ENCODE measurements at regions not wholly inside any gene's neighbourhood (a gene's known extent, or its start where the extent isn't known, plus 50 kb on each side); places are given as distances from the start of the nearest gene placed in this dataset.

GRCh38 chr16:22734368-22734767 is 79.6 kb upstream of the HS3ST2 start:
- Histone ChIP-seq H3K9me3 (ENCODE audit: low read depth) (no peaks in the 10 kb centered on the region), H3K4me3 (no peak overlapping the region), H3K36me3 (no peaks in the 10 kb centered on the region), H3K27me3 (no peaks in the 10 kb centered on the region), H3K4me1 (ENCODE audit: low read depth) (no peaks in the 10 kb centered on the region), H3K27ac (no peak overlapping the region)
- TF ChIP-seq CTCF (IDR thresholded peaks at IDR 0.05; ENCODE audit: low read depth, low read length): no peak
- DNase-seq (ENCODE audit: low read depth in 1 of 2, low spot score in 1 of 2): no peak

- no peaks in the 10 kb centered on the region for H3K9me3 ChIP-seq (ENCODE audit: low read depth)
- no peaks in the 10 kb centered on the region for H3K4me1 ChIP-seq (ENCODE audit: low read depth)
- H3K4me3 ChIP-seq: no peak overlapping the region
- no peak overlapping the region for H3K27ac ChIP-seq
- TF ChIP-seq CTCF (IDR thresholded peaks at IDR 0.05; ENCODE audit: low read depth, low read length): no peak
- no peak for DNase-seq (ENCODE audit: low read depth in 1 of 2, low spot score in 1 of 2)
- no peaks in the 10 kb centered on the region for H3K36me3 ChIP-seq
- no peaks in the 10 kb centered on the region for H3K27me3 ChIP-seq
These were observed 77.2 kb upstream of the HS3ST2 start for GRCh38 chr16:22736791-22737190.

- no peak for TF ChIP-seq CTCF (IDR thresholded peaks at IDR 0.05; ENCODE audit: low read depth, low read length)
- no peak for DNase-seq (ENCODE audit: low read depth in 1 of 2, low spot score in 1 of 2)
- no peak overlapping the region for H3K4me3 ChIP-seq
- H3K36me3 ChIP-seq: no peaks in the 10 kb centered on the region
- H3K27me3 ChIP-seq: no peaks in the 10 kb centered on the region
- H3K9me3 ChIP-seq (ENCODE audit: low read depth): no peaks in the 10 kb centered on the region
- H3K4me1 ChIP-seq (ENCODE audit: low read depth): no peaks in the 10 kb centered on the region
- H3K27ac ChIP-seq: no peak overlapping the region
These were observed 74.9 kb upstream of the HS3ST2 start for GRCh38 chr16:22739077-22739476.

- H3K27me3 ChIP-seq: no peaks in the 10 kb centered on the region
- H3K9me3 ChIP-seq (ENCODE audit: low read depth): no peaks in the 10 kb centered on the region
- no peak for TF ChIP-seq CTCF (IDR thresholded peaks at IDR 0.05; ENCODE audit: low read depth, low read length)
- H3K4me1 ChIP-seq (ENCODE audit: low read depth): no peaks in the 10 kb centered on the region
- DNase-seq (ENCODE audit: low read depth in 1 of 2, low spot score in 1 of 2): no peak
- no peak overlapping the region for H3K27ac ChIP-seq
- H3K4me3 ChIP-seq: no peak overlapping the region
- H3K36me3 ChIP-seq: no peaks in the 10 kb centered on the region
These were observed 70.6 kb upstream of the HS3ST2 start for GRCh38 chr16:22743401-22743800.

- DNase-seq (ENCODE audit: low read depth in 1 of 2, low spot score in 1 of 2): no peak
- H3K36me3 ChIP-seq: no peaks in the 10 kb centered on the region
These were observed 62.8 kb upstream of the HS3ST2 start for GRCh38 chr16:22751104-22751667.

More at GRCh38 chr16:22751104-22751667, 62.8 kb upstream of the HS3ST2 start:
- TF ChIP-seq CTCF (IDR thresholded peaks at IDR 0.05; ENCODE audit: low read depth, low read length): no peak
- Histone ChIP-seq H3K27me3 (no peaks in the 10 kb centered on the region), H3K4me3 (no peak overlapping the region), H3K9me3 (ENCODE audit: low read depth) (no peaks in the 10 kb centered on the region), H3K27ac (no peak overlapping the region), H3K4me1 (ENCODE audit: low read depth) (no peaks in the 10 kb centered on the region)

All from cardiac muscle cell (in vitro differentiated cells and primary cell).